Upper lobe of left lung (tissue), 6 donors: ENCODE measurements at regions not wholly inside any gene's neighbourhood (a gene's known extent, or its start where the extent isn't known, plus 50 kb on each side); places are given as distances from the start of the nearest gene placed in this dataset.

Experiments
- ATAC-seq, 2 donors: fragments of 200-7000 bp; cut with Tn5 transposase; one replicate each; pipeline ENCODE4 v1.9.1; 2022; ENCODE audit warnings: mild to moderate bottlenecking in 2 of 2, moderate library complexity in 2 of 2; ENCODE audit not compliant: low FRiP score in 2 of 2
- DNase-seq, 2 donors: peaks; one replicate each; pipeline ENCODE4 v3.0.0-alpha.2; 2019 to 2020
- H3K27ac ChIP-seq, 4 donors: fragments of 200-600 bp; sonication (generic); one replicate each; pipeline ENCODE4 v1.5.1; 2016 to 2019
- H3K27me3 ChIP-seq, 4 donors: fragments of 200-600 bp; sonication (generic); one replicate each; pipeline ENCODE4 v1.5.1; 2017 to 2019
- H3K36me3 ChIP-seq, 4 donors: fragments of 200-600 bp; sonication (generic); one replicate each; pipeline ENCODE4 v1.5.1; 2016 to 2019
- H3K4me1 ChIP-seq, 4 donors: fragments of 200-600 bp; sonication (generic); one replicate each; pipeline ENCODE4 v1.5.1; 2018 to 2019
- H3K4me3 ChIP-seq, 4 donors: fragments of 200-600 bp; sonication (generic); one replicate each; pipeline ENCODE4 v1.5.1; 2017 to 2019; ENCODE audit warnings: mild to moderate bottlenecking in 2 of 4, moderate library complexity in 1 of 4
- H3K9me3 ChIP-seq, 4 donors: fragments of 200-600 bp; sonication (generic); one replicate each; pipeline ENCODE4 v1.5.1; 2018 to 2019
- CTCF ChIP-seq, 6 experiments: fragments of 450-650 bp in 4 of 6; fragments of 200-600 bp in 2 of 6; sonication (generic) in 2 of 6; IDR thresholded peaks; one replicate each; pipeline ENCODE4 v1.5.1; 2016 to 2019; ENCODE audit warnings: antibody characterized with exemption in 6 of 6
- EP300 ChIP-seq, 4 donors: sonication (generic); formaldehyde crosslinking; IDR thresholded peaks; one replicate each; pipeline ENCODE4 v1.5.1; 2017; ENCODE audit warnings: antibody characterized with exemption in 4 of 4, control low read depth in 2 of 4
- POLR2A ChIP-seq, 4 donors: fragments of 450-650 bp; IDR thresholded peaks; one replicate each; pipeline ENCODE4 v1.5.1; 2016 to 2017; ENCODE audit warnings: antibody characterized with exemption in 4 of 4, mild to moderate bottlenecking in 2 of 4
- POLR2AphosphoS5 ChIP-seq, 2 donors: sonication (generic); formaldehyde crosslinking; IDR thresholded peaks; one replicate each; pipeline ENCODE4 v1.5.1; 2017; ENCODE audit warnings: antibody characterized with exemption in 2 of 2
- WGBS, 2 donors: methylation state at CpG; one replicate each; pipeline ENCODE4 v1.1.5; 2017 to 2018; 5-methylcytosine and 5-hydroxymethylcytosine counted together
- donor health status: DM: no; HTN: no; CAD: no; lungs with moderate emphysema.
- donor health status: DM: no; HTN: yes; CAD: no; lungs with severe emphysema.

- no peak for TF ChIP-seq EP300 (IDR thresholded peaks at IDR 0.05)
- TF ChIP-seq CTCF (IDR thresholded peaks at IDR 0.05): no peak
- no peak overlapping the region for H3K27ac ChIP-seq
- H3K4me1 ChIP-seq: no peaks in the 10 kb centered on the region
- H3K36me3 ChIP-seq: no peaks in the 10 kb centered on the region
- H3K9me3 ChIP-seq: no peaks in the 10 kb centered on the region
- ATAC-seq (no peak), DNase-seq (no peak)
- WGBS, 2 donors: 40 to 49% methylated on average over 5 of the region's 5 CpGs
- H3K27me3 ChIP-seq: no peaks in the 10 kb centered on the region
- no peak overlapping the region for H3K4me3 ChIP-seq
Measured at GRCh38 chrX:4909348-4909747, 1195.9 kb upstream of the PRKX start.

- WGBS, 2 donors: 68 to 80% methylated on average over 5 to 6 of the region's 6 CpGs
- Histone ChIP-seq H3K27me3 (no peaks in the 10 kb centered on the region), H3K4me1 (no peaks in the 10 kb centered on the region), H3K27ac (no peak overlapping the region), H3K36me3 (no peaks in the 10 kb centered on the region), H3K9me3 (no peaks in the 10 kb centered on the region), H3K4me3 (no peak overlapping the region)
- ATAC-seq (no peak), DNase-seq (no peak)
- TF ChIP-seq CTCF (IDR thresholded peaks at IDR 0.05): no peak
- no peak for TF ChIP-seq EP300 (IDR thresholded peaks at IDR 0.05)
- TF ChIP-seq POLR2AphosphoS5 (IDR thresholded peaks at IDR 0.05): no peak
- no peak for TF ChIP-seq POLR2A (IDR thresholded peaks at IDR 0.05)
Measured at GRCh38 chrX:4905576-4905975, 1192.1 kb upstream of the PRKX start.

- no peak overlapping the region for H3K27ac ChIP-seq
- TF ChIP-seq POLR2AphosphoS5 (IDR thresholded peaks at IDR 0.05): no peak
- H3K4me3 ChIP-seq: no peak overlapping the region
- no peaks in the 10 kb centered on the region for H3K9me3 ChIP-seq
- H3K27me3 ChIP-seq: no peaks in the 10 kb centered on the region
- H3K36me3 ChIP-seq: no peaks in the 10 kb centered on the region
- ATAC-seq (no peak), DNase-seq (no peak)
- 48 to 64% methylated on average over 2 of the region's 2 CpGs for WGBS, 2 donors
- no peaks in the 10 kb centered on the region for H3K4me1 ChIP-seq
Measured at GRCh38 chrX:4881277-4881676, 1167.8 kb upstream of the PRKX start.

GRCh38 chrX:4878640-4879039 is 1165.2 kb upstream of the PRKX start:
- no peaks in the 10 kb centered on the region for H3K9me3 ChIP-seq
- DNase-seq: no peak
- WGBS, 2 donors: 68 to 69% methylated on average over 3 of the region's 3 CpGs
- H3K4me3 ChIP-seq: no peak overlapping the region
- H3K4me1 ChIP-seq: no peaks in the 10 kb centered on the region
- no peak for ATAC-seq
- H3K36me3 ChIP-seq: no peaks in the 10 kb centered on the region
- H3K27me3 ChIP-seq: no peaks in the 10 kb centered on the region
- TF ChIP-seq CTCF (IDR thresholded peaks at IDR 0.05): no peak
- TF ChIP-seq POLR2A (IDR thresholded peaks at IDR 0.05): no peak
- TF ChIP-seq POLR2AphosphoS5 (IDR thresholded peaks at IDR 0.05): no peak
- no peak for TF ChIP-seq EP300 (IDR thresholded peaks at IDR 0.05)
- H3K27ac ChIP-seq: no peak overlapping the region

GRCh38 chrX:4876268-4876667 is 1162.8 kb upstream of the PRKX start:
- Histone ChIP-seq H3K27ac (no peak overlapping the region), H3K27me3 (no peaks in the 10 kb centered on the region), H3K4me3 (no peak overlapping the region), H3K4me1 (no peaks in the 10 kb centered on the region), H3K36me3 (no peaks in the 10 kb centered on the region), H3K9me3 (no peaks in the 10 kb centered on the region)
- TF ChIP-seq EP300 (IDR thresholded peaks at IDR 0.05) (no peak), POLR2AphosphoS5 (IDR thresholded peaks at IDR 0.05) (no peak), CTCF (IDR thresholded peaks at IDR 0.05) (no peak), POLR2A (IDR thresholded peaks at IDR 0.05) (no peak)
- DNase-seq (no peak), ATAC-seq (peak in 1 of 2 donors; percentile 44)
- 53 to 56% methylated on average over 3 of the region's 3 CpGs for WGBS, 2 donors
